NOMO-1 (cell line): ENCODE measurements at regions not wholly inside any gene's neighbourhood (a gene's known extent, or its start where the extent isn't known, plus 50 kb on each side); places are given as distances from the start of the nearest gene placed in this dataset.
"Not testable (repeated sequence)": the region's sequence is repeated elsewhere in the genome, so short reads cannot be mapped to it uniquely, and the experiment has no call there.

Experiments used
- DNase-seq, 2 experiments: peaks; one replicate each; lab custom pipeline; 2025; ENCODE audit not compliant: unreplicated experiment in 2 of 2; lab: John Stamatoyannopoulos, UW

- no peak for DNase-seq
These were observed 342.5 kb downstream of the SPRY2 start for GRCh38 chr13:79998381-79998880.

- no peak for DNase-seq
These were observed 343.7 kb downstream of the SPRY2 start for GRCh38 chr13:79997244-79997643.

- DNase-seq = no peak
These were observed 345.6 kb downstream of the SPRY2 start for GRCh38 chr13:79995334-79995733.

- DNase-seq = no peak
These were observed 348.8 kb downstream of the SPRY2 start for GRCh38 chr13:79992111-79992510.

- DNase-seq = no peak
These were observed 350.9 kb downstream of the SPRY2 start for GRCh38 chr13:79990048-79990447.

GRCh38 chr13:79989217-79989661 lies 351.7 kb downstream of the SPRY2 start:
- DNase-seq = no peak

- no peak for DNase-seq
These were observed 352.4 kb downstream of the SPRY2 start for GRCh38 chr13:79988573-79988972.

GRCh38 chr13:79987761-79988160 lies 353.2 kb downstream of the SPRY2 start:
- DNase-seq = no peak

GRCh38 chr13:79987323-79987722 lies 353.6 kb downstream of the SPRY2 start:
- no peak for DNase-seq

- no peak for DNase-seq
These were observed 354.0 kb downstream of the SPRY2 start for GRCh38 chr13:79986890-79987289.

GRCh38 chr13:79974935-79975650 lies 365.8 kb downstream of the SPRY2 start:
- DNase-seq = not testable (repeated sequence)

- peak in 1 of 2 experiments; percentile 3 for DNase-seq
These were observed 367.4 kb downstream of the SPRY2 start for GRCh38 chr13:79973533-79973963.

GRCh38 chr13:79972066-79972569 lies 368.8 kb downstream of the SPRY2 start:
- DNase-seq = no peak

- no peak for DNase-seq
These were observed 374.4 kb downstream of the SPRY2 start for GRCh38 chr13:79966493-79966895.

- peak; percentile 5 to 27 for DNase-seq
These were observed 374.9 kb downstream of the SPRY2 start for GRCh38 chr13:79966059-79966458.

- DNase-seq = no peak
These were observed 394.4 kb downstream of the SPRY2 start for GRCh38 chr13:79946556-79946955.

GRCh38 chr13:79943346-79944023 lies 397.4 kb downstream of the SPRY2 start:
- peak; percentile 50 to 83 for DNase-seq

GRCh38 chr13:79941752-79942151 lies 399.2 kb downstream of the SPRY2 start:
- no peak for DNase-seq

- DNase-seq = no peak
These were observed 401.2 kb downstream of the SPRY2 start for GRCh38 chr13:79939689-79940088.

- no peak for DNase-seq
These were observed 403.1 kb downstream of the SPRY2 start for GRCh38 chr13:79937771-79938216.

- DNase-seq = no peak
These were observed 403.6 kb downstream of the SPRY2 start for GRCh38 chr13:79937311-79937710.
